HCT116 (cell line): ENCODE measurements at regions not wholly inside any gene's neighbourhood (a gene's known extent, or its start where the extent isn't known, plus 50 kb on each side); places are given as distances from the start of the nearest gene placed in this dataset.

Experiments used
- EGR1 ChIP-seq: IDR thresholded peaks from 2 replicates; pipeline ENCODE4 v1.6.1; 2012; ENCODE audit warnings: low read depth
- EZH2 ChIP-seq: fragments of 200-600 bp; sonication (generic); IDR thresholded peaks from 2 replicates; pipeline ENCODE4 v1.6.1; 2017; ENCODE audit warnings: antibody characterized with exemption, mixed run types
- POLR2AphosphoS5 ChIP-seq: IDR thresholded peaks from 2 replicates; pipeline ENCODE4 v1.6.1; 2011; ENCODE audit warnings: mild to moderate bottlenecking, low read depth, low read length, moderate library complexity
- SP1 ChIP-seq: IDR thresholded peaks from 2 replicates; pipeline ENCODE4 v1.6.1; 2012; ENCODE audit warnings: low read depth
- YY1 ChIP-seq: IDR thresholded peaks from 2 replicates; pipeline ENCODE4 v1.6.1; 2011; ENCODE audit warnings: low read length, low read depth, moderate library complexity, mild to moderate bottlenecking; ENCODE audit not compliant: insufficient replicate concordance; ENCODE audit errors: extremely low read depth
- TF ChIP-seq, protein P1 (sequence below), 3 experiments: fragments of 200-600 bp in 1 of 3; sonication (generic) in 1 of 3; IDR thresholded peaks in 2 of 3; conservative IDR thresholded peaks in 1 of 3; 2 replicates each; pipeline ENCODE4 v1.5.1; 2012 to 2017; ENCODE audit warnings: low read depth in 2 of 3, low read length in 2 of 3, antibody characterized with exemption in 1 of 3, borderline replicate concordance in 1 of 3, control low read depth in 1 of 3, mild to moderate bottlenecking in 1 of 3, mixed read lengths in 1 of 3, mixed run types in 1 of 3, moderate library complexity in 1 of 3; ENCODE audit not compliant: insufficient read depth in 1 of 3

DNA sequence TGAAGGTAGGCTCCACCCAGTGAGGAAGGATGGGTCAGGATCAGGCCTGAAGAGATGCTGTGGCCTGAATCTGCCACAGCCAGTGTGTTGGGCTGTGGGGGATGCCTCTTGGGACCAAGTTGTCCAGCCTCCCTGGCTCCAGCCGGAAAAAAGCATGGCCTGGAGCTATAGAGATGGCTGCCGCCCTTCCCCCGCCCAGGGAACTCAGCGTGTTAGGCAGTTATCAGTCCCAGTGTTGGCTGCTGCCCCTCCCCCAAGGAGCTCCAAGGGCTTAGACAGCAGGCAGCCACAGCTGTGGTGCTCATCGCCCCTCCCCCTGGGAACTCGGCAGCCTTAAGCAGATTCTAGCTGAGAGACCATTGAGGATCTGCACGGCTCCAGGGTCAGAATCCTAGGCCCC lies 158.0 kb downstream of the CAPZA3 start:
- no peak for TF ChIP-seq SP1
- no peak for TF ChIP-seq EZH2
- TF ChIP-seq EGR1: no peak
- TF ChIP-seq, protein P1, sequence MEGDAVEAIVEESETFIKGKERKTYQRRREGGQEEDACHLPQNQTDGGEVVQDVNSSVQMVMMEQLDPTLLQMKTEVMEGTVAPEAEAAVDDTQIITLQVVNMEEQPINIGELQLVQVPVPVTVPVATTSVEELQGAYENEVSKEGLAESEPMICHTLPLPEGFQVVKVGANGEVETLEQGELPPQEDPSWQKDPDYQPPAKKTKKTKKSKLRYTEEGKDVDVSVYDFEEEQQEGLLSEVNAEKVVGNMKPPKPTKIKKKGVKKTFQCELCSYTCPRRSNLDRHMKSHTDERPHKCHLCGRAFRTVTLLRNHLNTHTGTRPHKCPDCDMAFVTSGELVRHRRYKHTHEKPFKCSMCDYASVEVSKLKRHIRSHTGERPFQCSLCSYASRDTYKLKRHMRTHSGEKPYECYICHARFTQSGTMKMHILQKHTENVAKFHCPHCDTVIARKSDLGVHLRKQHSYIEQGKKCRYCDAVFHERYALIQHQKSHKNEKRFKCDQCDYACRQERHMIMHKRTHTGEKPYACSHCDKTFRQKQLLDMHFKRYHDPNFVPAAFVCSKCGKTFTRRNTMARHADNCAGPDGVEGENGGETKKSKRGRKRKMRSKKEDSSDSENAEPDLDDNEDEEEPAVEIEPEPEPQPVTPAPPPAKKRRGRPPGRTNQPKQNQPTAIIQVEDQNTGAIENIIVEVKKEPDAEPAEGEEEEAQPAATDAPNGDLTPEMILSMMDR (IDR thresholded peaks at IDR 0.05 in 2 of 3, conservative IDR thresholded peaks at IDR 0.05 in 1 of 3; ENCODE audit: borderline replicate concordance in 1 of 3, insufficient read depth in 1 of 3, low read depth in 2 of 3, low read length in 2 of 3): no peak
- no peak for TF ChIP-seq POLR2AphosphoS5
- TF ChIP-seq YY1: no peak
